HUDEP-2 (cell line): ENCODE measurements at regions not wholly inside any gene's neighbourhood (a gene's known extent, or its start where the extent isn't known, plus 50 kb on each side); places are given as distances from the start of the nearest gene placed in this dataset.

Experiments used
- DNase-seq, 76 experiments: peaks; one replicate each; lab custom pipeline; 2025; ENCODE audit not compliant: unreplicated experiment in 76 of 76; lab: John Stamatoyannopoulos, UW

GRCh38 chr6:91694016-91694654, 1107.3 kb upstream of the MAP3K7 start:
- no peak for DNase-seq

GRCh38 chr6:91691449-91691848, 1104.6 kb upstream of the MAP3K7 start:
- no peak for DNase-seq

GRCh38 chr6:91683240-91683639, 1096.4 kb upstream of the MAP3K7 start:
- no peak for DNase-seq

- no peak for DNase-seq
Observed at GRCh38 chr6:91681296-91681695, 1094.4 kb upstream of the MAP3K7 start.

DNA sequence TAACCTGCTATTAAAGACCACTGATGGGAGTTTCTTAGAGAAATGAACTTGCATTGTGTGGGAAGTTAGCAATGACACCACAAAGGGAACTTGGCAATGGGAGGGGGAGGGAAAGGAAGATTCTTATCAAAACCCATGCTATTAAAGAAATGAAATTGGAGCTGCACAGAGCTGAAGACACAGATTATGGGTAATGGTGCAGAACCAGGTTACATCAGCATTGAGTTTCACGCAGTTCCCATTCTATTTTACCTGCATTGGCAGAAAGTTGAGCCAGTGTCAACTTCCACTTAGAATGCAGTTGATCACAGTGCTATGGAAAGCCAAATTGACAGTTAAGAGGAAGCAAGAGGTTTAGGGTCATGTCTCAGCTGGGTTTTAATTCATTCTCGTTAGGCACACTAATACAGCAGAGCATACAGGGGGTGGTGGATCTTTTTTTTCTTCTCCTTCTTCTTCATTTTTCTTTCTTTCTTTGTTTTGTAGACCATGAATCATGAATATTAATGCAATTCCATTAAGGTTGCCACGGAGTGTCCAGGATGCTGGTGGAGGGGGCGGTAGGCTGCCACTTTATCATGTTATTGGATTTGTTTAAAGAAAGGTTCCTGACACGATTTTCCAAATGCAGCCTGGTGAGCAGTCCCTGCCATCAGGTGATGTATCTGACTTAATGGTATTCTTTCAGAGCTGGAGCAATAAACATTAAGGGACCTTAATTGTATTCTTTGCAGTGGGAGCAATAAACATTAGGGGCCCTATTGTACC, 1092.0 kb upstream of the MAP3K7 start:
- no peak for DNase-seq

DNA sequence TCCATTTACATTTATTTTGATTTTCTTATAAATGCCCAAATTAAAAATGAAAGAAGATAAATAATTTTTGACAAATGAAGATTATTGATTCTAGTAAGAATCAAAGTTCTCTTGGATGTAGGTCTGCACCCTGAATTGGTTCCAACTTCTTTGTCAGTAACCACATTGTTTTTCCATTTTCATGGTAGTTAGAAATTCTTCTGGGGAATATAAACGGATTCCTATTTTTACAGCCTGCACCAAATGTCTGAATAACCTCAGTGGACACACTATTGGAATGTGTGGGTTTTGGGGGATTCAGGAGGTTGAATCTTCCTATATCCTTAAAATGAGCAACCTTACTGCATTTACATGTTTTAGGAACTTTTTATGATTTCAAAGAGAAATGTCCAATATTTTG, 1085.3 kb upstream of the MAP3K7 start:
- DNase-seq: no peak

- DNase-seq: no peak
Observed at GRCh38 chr6:91669871-91670268, 1083.0 kb upstream of the MAP3K7 start.

GRCh38 chr6:91669154-91669870, 1082.4 kb upstream of the MAP3K7 start:
- DNase-seq: no peak

- DNase-seq: no peak
Observed at GRCh38 chr6:91667596-91667995, 1080.7 kb upstream of the MAP3K7 start.

DNA sequence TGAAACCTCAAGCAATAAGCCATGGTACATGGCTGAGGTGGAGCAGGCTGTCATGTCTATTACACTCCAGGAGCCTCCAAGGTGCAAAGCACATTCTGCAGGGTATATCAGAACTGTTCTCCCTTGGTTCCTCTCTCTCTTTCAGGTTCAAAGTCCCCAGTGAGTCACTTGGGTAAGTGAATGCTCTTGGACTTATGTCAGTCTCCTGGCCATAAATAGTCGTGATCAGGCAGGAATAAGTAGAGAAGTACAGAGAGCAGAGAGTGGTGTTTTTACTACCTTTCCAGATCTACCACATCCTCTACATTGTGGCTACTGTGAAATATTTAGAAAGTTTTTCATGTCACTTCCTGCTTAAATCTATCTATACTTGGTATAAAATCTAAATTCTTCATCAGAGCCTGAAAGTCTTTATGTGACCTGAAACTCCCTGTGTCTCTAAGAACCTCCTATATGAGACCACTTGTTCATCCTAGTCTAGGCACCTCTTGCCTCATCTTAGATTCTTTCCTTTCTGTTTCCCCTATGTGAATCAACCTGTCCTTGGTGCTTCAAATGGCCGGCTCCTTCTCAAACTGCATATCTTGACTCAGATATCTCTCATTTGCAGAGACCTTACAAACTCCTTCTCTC, 1077.6 kb upstream of the MAP3K7 start:
- DNase-seq: no peak

DNA sequence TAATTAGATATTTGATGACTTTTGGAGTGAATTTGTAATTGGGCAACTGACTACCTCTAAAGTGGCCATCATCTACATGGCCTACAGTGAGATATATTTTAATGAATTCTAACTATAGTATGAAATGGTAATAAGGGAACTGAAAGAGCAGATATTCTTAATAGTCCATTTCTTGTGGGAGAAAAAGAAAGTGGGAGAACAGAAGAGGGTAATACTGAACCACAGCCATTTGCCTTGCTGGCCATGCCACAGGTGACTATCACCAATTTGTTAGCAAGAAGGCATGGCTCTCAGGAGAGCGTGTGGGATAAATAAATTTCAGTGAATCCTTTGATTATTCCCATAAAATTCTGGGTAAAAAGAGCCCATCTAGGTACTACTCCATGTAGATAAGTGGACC, 1074.0 kb upstream of the MAP3K7 start:
- DNase-seq: no peak

DNA sequence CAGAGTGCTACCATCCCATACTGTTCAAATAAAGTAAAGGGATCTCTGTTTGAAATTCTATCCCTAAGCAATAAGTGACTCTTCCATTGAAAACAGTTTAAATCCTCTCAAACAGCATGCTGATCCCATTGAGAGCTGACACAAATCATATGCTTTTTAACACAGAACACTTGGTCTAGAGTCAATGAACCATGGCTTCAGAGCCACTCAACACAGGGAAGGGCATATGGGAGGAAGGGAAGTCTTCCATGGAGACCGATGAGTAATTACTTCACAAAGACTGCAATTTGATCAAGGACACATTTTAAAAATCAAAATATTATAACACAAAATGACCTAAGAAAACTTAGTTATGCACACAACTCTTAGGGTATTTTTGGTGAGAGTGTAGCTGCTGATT, 1073.0 kb upstream of the MAP3K7 start:
- no peak for DNase-seq

- no peak for DNase-seq
Observed at GRCh38 chr6:91654793-91655192, 1067.9 kb upstream of the MAP3K7 start.

DNA sequence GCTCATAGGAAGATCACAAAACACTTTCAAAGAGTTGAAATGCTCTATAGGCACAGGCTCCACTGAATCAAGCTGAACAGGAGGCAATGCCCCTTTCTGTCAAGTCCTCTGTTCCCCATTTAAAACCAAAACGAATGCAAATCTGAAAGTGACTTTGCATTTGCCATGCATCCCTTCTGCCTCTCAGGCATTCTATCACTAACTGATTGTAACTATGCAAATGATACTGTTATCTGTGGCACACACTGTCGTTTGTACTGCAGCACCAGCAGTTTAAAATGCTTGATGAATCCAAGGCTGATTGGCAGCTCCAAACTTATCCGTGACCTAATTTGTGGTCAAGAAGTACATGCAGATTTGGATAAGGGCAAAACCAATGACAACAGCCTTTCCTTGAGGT, 1067.5 kb upstream of the MAP3K7 start:
- no peak for DNase-seq

DNA sequence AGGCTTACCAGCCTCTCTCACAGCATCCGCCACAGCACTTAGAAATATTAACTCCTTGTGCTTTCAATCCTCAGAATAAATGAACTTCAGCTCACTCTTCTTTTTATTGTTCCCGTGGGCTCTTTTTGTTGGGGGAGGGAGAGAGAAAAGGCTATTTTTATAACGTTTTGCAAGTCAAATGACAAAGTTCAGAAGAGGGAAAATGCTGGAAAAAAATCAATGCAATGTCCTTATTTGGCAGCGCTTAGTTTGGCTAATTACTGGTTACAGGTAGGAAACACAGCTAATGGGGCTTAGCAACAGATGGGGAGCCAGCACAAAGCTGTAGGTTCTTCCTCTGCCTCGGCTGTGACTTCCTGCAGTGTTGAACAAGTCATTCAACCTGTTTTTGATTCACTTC, 1067.0 kb upstream of the MAP3K7 start:
- no peak for DNase-seq

- no peak for DNase-seq
Observed at GRCh38 chr6:91653076-91653723, 1066.3 kb upstream of the MAP3K7 start.

DNA sequence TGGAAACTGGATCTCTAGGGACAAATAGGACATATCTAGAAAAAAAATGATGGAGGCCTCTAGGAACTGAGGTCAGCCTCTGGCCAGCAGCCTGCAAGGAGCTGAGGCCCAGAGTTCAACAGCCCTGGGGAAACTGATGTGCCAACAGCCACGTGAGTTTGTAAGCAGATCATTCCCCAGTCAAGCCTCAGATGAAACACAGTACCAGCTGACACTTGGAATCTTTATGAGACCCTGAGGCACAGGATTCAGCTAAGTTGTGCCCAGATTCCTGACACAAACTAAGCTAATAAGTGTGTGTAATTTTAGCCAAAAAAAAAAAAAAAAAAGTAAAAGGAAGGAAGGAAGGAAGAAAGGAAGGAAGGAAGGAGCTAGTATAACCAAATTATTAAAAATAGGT, 1059.8 kb upstream of the MAP3K7 start:
- DNase-seq: no peak

GRCh38 chr6:91645811-91646210, 1058.9 kb upstream of the MAP3K7 start:
- DNase-seq: no peak

DNA sequence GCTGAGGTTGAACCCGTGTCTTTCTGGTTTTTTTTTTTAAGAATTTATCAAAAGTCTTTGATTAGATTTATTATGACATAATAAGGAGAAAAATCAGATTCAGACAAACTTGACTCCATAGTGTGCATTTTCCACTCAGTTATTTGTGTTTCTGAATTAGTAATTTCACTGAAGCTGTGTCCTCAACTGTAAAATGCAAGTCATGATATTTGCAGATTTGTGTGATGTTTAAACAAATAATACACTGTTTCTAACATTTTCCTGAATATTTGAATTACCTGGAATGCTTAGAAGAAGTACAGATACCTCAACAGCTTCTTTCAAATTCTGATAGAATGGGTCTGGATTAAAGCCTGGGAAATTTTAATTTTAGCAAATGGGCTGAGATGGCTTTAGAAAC, 1050.3 kb upstream of the MAP3K7 start:
- DNase-seq: no peak

- no peak for DNase-seq
Observed at GRCh38 chr6:91634791-91635190, 1047.9 kb upstream of the MAP3K7 start.
